ENCODE measurements at regions not wholly inside any gene's neighbourhood (a gene's known extent, or its start where the extent isn't known, plus 50 kb on each side); places are given as distances from the start of the nearest gene placed in this dataset.
"Not testable (repeated sequence)": the region's sequence is repeated elsewhere in the genome, so short reads cannot be mapped to it uniquely, and the experiment has no call there.

DNA sequence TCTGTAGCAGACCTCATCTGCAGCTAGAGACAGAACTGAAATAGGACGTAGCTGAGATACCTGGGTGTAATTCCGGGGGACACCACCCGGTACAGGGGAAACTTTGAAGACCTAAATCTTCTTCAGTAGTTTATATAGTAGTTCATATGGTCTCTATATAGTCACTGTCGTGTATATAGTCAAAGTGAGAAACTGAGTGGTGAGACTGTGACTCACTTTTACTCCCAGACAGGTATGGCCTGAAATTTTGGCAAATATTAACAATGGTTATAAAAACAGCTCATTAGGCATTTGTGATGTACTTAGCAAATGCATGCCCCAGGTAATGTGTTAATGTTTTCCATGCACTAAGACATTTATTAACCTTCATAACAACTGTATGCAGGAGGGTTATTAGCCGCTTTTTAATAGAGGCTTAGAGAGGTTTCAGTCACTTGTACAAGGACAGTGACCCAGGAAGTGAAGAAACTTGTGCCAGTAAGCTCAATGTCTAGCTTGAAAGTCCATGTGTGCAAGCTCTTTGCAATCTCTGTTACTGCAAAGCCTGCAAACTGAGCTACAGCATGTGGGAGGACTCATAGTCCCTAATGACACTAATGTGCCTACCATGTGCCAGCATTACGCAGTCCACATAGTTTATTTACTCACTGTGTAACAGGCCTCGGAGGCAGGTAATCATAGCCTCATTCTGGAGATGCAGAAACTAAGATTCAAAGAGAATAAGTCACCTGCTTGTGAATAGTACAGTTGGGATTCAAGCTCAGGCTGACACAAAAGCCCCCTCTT lies 165.4 kb upstream of the CHD6 start:
- no peak for DNase-seq (ENCODE audit: low read depth)

DNA sequence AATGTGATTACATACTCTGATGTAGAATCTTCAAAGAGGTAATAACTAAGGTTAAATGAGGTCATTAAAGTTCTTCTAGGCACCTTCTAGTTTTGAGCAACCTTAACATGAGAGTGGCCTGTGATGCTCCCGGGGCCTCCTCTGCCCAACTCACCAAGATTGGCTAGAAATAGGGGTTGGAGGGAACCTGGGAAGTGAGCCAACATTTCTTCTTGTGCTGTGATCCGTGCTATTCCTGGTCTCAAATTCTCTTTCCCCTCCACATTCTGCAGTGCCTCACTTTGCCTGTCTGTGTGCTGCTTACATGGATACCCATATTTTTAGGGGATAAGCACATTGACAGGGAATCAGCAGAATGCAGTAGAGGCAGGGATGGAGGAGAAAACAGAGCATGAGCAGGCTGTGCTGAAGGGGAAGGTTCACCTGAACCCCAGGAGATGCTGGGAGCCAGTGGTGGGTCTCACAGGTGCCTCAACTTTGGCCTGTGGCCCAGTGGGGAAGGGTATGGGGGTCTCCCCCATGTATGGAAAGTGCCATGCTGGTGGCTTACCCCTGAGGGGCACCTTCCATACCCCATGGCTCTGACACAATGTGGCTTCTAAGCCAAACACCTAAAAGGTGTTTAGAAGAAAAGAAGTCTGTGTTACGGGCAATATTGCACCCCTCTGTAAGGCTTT lies 164.7 kb upstream of the CHD6 start:
- DNase-seq (ENCODE audit: low read depth) = no peak

DNA sequence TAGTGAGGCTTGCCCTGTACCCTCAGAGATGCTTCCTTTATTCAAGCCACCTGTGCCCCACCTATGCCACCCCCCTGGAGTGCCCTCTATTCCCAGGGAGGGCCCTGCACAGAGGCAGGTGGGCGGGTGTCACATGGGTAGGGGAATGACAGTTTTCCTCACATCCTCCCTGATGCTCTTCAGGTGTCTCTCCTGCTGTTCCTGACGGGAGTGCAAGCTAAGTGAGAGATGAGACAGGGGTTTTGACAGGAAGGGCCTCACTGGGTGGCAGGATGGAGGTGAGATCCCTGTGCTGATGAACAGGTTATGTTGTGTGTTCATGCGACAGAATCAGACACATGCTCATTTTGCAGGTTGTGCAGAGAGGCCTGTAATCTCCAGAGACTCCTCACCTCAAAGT lies 164.1 kb upstream of the CHD6 start:
- DNase-seq (ENCODE audit: low read depth) = no peak

DNA sequence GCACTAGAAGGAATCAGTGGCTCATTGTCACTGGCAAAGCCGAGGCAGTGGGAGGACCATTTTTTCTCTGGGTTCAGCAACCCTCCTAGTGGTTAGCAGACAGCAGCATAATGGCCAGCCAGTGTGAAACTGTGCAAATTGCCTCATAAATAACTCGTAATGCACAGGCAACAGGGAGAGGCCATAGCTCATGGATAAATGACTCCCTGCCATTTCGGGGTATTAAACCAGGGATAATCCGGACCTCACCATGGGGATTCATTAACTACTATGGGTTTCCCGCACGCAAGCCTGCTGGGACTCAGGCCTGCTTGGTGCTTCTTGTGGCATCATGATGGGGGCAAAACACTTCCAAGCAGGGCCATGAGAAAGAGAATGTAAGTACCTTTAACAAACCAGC lies 158.2 kb upstream of the CHD6 start:
- no peak for DNase-seq (ENCODE audit: low read depth)

DNA sequence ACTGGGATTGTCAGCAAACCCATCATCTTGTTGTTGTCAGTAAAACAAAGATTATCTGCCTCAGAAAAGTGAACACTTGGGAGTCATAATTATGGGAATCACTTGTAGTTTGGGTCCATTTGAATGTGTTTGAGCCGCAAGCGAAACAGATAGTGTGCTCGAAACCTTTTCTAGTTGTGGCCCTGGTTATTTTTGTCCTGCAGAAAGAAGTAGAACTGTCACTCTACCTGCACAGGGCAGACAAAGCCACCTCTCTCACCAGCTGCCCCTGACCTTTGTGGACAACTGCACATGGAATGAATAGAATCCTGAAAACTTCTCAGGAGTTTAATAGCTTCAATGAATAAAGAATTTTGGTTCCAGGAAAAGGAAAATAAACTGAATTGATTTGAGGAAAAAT lies 156.1 kb upstream of the CHD6 start:
- no peak for DNase-seq (ENCODE audit: low read depth)

DNA sequence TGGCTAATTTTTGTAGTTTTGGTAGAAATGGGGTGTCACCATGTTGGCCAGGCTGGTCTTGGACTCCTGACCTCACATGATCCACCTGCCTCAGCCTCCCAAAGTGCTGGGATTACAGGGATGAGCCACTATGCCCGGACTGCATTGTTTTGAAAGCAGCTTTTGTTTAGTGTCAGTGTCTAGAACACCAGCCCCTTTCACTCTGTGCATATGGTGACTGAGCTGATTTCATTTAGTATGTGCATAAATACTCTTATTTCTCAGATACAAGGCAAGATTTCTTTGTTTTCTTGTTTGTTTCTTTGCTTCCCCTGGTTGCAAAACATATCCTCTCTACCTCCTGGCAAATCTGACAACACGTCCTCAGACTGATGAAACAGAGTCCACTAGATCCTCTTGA lies 152.8 kb upstream of the CHD6 start:
- no peak for DNase-seq (ENCODE audit: low read depth)

DNA sequence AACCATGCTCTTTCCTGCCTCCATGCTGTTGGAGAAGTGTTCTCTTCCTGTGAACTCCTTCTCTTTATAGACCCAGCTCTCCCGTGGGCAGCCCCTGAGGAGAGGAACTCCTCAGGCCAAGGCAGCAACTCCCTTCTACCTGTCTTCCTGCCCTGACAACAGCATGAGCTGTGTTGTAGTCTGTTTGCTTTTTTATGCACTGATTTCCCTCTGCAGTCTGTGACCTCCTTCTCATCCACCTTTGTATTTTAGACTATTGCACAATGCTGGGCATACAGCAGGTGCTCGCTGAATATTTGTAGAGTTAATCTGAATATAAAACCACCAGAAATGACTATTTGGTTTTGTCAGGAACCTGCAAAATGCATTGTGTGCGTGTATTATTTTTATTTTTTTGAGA lies 152.2 kb upstream of the CHD6 start:
- DNase-seq (ENCODE audit: low read depth) = no peak

DNA sequence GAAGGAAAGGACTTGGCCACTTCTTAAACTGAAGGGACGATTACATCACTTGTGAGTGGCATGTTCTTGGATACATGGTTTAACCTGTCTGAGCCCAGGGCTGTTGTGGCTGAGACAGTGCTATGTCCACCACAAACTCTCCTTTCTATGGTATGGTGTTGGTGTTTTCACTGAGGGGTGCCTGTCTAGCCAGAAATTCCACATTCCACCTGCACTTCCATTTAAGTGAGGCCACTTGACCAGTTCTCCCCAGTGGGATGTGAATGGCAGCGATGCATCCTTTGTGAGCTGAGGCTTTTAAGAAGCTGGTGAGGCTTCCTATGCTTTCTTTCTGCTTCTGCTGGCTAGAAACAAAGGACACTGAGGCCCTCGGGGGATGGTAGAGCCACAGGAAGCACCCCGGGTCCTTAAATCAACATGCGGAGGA lies 151.4 kb upstream of the CHD6 start:
- no peak for DNase-seq (ENCODE audit: low read depth)

DNA sequence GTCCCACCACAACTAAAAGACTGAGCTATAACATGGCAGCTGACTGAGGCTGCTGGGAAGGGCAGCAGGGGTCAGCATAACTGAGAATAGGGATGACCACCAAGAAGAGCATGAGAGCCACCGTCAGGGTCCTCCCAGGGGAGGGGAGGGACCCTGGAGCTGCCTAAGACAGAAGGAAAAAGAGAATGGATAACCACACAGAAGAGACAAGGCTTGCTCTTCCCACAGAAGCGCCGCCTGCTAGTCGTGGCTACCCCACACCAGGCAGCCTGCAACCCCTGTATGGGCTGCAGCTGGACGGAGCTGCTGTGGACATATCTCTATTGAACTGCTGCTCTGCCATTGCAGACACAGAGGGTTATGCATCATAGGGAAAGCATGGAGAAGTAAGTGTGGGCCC lies 132.0 kb upstream of the CHD6 start:
- no peak for DNase-seq (ENCODE audit: low read depth)

DNA sequence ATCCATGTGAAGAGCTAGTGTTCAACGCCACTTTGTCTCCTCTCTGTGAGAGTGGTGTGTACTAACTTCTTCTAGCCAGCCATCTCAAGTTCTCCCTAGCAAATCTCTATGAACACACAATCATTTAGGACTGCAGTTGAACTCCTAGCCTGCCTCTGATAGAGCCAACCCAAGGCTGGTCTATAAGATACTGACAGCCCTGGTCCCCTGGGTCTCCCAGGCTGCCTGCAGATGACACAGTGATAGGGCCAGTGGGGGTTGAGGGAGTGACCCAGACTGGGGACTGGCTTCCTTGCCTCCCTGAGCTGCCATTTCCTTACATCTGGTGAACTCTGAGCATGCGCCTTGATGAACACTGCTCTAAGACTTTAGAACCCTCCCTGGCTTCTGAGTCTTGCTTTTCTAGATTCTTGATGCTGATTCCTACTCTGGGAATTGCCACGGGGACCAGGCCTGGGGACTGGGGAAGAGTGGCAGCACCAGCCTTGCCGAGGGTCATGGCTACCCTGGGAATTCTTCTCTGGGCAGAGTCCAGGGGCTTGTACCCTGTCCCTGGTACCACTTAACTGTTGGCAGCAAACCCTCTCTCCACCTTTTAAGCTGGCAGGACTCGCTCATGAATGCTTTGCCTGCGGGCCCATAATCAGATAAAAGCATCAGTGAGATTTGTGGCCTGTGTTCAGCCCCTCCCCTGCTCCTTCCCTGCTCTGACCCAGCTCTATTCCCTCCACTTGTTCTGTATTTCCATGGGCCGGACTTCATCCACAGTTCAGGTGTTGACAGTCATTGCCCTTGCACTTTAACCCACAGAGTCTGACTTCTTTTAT lies 130.8 kb upstream of the CHD6 start:
- DNase-seq (ENCODE audit: low read depth) = no peak

DNA sequence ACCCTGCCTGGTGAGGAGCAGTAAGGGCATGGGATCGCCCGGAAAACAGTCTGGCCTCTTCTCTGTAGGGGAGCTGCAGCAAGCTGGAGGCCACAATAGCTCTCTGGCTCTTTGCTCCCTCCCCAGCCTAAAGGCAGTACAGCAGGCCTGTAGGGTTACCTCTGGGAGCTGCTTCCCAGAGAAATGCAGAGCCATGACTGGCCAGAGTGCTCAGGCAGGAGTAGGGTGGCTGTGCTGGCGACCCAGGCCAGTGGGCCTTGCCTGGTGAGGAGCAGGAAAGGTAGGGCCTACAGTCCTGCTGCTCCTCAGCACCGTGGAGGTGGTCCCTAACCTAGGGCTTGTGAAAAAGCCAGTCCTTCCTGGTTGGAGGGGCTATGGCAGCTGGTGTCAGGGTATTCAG lies 129.9 kb upstream of the CHD6 start:
- no peak for DNase-seq (ENCODE audit: low read depth)

DNA sequence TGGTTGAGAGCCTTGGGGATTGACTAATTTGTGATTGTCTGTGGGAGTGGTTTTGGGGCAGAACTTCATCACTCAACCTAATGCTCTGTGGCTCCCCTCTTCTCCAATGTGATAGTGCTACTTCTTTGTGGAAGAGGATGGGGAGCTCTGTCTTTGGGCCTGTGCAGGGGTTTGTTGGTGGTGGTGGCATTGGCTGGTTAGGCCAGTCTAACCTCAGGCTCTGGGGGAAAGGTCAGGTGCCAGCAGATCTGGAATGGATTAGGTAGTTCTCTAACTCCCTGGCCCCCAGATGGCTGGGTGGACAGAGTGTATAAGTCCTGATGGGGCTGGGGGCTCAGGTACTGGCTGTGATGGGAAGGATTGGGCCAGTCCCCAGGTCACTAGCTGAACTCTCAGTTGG lies 129.0 kb upstream of the CHD6 start:
- no peak for DNase-seq (ENCODE audit: low read depth)

DNA sequence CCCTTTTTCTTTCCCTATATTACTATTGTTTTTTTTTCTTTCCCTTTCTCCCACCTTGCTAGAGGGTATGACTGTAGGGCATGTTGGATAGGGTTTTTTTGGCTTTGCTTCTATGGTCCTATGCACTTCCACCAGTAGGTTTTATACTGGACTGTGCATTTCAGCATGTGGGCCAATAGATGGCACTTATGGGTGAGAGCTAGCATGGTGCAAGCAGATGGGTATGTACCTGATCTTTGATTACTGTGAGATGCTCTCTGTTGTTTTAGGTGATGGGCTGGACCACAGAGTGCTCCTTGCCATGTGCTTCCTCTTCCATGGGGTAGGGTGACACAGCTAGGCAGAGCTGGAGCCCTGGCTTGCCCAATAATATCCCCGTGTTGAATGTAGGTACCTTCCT lies 128.5 kb upstream of the CHD6 start:
- no peak for DNase-seq (ENCODE audit: low read depth)

DNA sequence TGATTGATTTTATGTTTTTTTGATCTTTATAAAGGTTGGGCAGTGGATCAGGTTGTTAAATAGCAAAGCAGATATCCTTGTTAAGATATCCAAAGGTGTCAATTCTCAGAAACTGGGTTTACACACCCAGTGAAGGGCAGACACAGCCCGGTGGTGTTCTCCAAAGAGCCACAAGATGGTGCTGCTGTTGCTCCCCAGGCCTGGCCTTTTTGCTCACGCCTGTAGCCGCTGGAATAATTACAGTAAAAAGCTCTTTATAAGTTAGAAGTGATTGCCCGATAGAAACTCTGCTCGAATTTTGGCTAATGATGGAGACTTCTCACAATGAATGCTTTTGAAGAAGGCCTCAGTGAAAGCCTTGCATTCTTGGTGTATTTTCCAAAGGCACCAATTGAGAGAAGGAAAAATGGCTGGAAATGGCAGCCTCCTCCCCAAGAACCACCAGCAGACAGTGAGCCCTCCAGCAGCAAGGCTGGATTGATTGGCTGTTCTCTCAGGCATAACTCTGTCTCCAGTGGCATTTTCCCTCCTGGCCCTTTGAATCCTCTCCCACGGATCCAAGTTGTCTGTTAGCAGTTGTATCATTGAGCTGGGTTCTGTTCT lies 120.5 kb upstream of the CHD6 start:
- DNase-seq (ENCODE audit: low read depth) = peak; percentile 6

DNA sequence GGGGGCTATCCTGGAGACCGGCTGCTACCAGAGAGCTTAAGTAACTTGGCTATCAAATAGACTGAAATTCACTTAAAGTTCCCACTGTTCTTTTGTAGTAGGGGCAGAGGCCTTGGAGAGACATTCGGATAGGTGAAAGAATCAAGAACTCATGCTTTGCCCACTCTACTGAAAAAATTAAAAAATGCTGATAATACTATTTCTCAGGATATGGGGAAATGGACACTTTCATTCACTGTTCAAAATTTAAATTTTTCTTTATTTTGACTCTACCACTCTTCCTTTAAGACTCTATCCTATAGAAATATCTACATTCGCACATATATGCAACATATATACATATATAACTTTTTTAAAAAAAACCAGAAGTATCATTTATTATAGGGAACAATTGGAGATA lies 117.8 kb upstream of the CHD6 start:
- DNase-seq (ENCODE audit: low read depth) = no peak

DNA sequence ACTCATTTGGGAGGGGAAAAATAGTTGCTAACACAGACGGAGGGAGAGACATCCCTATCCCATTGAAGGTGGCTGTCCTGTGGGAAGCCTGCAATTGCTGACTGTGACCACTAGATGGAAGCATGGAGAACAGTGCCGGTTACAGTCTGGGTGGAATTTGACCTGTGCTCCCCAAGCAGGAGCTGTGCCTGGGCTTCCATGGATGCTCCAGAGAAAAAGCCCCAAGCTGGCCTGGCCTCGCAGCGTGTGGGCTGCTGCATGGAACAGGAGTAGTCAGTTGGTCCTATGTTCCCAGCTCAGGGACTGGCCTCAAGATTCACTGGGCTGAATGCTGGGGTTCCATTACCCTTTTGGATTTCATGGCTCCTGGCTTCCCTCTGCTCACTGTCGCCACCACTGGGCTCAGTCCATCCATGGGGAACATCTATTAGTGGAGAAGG lies 116.3 kb upstream of the CHD6 start:
- DNase-seq (ENCODE audit: low read depth) = peak; percentile 2

DNA sequence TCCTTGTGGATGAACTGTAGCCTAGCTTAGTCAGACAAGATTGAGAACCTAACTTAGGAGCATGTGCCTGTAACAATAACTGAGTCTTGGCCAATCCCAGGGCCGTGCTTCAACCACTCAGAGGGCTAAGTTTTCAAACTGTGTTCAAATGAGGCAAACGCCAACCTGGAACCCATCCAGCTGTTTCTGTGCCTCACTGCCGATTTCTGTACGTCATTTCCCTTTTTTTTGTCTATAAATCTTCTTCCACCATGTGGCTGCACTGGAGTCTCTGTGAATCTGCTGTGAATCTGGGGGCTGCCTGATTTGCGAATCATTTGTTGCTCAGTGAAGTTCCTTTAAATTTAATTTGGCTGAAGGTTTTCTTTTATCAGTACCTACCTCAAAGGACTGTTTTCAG lies 115.0 kb upstream of the CHD6 start:
- no peak for DNase-seq (ENCODE audit: low read depth)

DNA sequence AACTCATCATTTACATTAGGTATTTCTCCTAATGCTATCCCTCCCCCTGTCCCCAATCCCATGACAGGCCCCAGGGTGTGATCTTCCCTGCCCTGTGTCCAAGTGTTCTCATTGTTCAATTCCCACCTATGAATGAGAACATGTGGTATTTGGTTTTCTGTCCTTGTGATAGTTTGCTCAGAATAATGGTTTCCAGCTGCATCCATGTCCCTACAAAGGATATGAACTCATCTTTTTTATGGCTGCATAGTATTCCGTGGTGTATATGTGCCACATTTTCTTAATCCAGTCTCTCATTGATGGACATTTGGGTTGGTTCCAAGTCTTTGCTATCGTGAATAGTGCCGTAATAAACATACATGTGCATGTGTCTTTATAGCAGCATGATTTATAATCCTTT lies 113.0 kb upstream of the CHD6 start:
- not testable (repeated sequence) for DNase-seq (ENCODE audit: low read depth)

DNA sequence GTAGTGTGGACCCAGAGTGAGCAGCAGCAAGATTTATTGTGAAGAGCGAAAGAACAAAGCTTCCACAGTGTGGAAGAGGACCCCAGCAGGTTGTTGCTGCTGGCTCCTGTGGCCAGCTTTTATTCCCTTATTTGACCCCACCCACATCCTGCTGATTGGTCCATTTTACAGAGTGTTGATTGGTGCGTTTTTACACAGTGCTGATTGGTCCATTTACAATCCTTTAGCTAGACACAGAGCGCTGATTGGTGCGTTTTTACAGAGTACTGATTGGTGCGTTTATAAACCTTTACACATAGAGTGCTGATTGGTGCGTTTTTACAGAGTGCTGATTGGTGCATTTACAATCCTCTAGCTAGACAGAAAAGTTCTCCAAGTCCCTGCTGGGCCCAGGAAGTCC lies 109.5 kb upstream of the CHD6 start:
- not testable (repeated sequence) for DNase-seq (ENCODE audit: low read depth)

DNA sequence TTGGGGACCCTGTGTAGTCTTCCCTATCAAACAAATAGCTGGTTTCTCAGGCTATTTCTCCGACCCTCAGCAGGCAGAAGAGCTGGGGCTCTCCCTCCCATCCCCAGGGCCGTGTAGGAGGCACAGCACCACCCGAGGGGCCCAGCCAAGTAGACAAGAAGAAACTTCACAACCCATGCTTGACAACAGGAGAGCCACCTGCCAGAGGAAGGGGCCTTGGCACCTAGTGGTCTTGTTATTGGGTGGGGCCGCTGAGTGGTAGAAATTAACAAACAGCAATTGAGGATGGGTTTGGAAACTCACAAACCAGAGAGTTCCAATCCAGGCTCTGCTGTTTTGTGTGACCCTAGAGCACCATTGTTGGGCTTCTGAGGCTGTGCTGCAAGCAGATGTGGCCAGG lies 108.5 kb upstream of the CHD6 start:
- no peak for DNase-seq (ENCODE audit: low read depth)

DNA sequence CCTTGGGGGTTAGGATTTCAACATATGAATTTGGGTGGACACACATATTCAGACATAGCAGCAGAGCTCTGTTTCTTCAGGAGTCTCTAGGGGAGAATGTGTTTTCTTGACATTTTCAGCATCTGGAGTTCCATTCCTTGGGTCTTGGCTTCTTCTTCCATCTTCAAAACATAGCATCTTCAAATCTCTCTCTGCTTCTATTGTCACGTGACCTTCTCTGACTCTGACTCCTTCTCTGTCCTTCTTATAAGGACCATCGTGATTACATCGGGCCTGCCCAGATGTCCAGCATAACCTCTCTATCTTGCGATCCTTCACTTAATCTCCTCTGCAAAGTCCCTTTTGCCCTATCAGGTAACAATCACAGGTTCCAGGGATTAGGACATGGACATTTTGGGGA lies 101.0 kb upstream of the CHD6 start:
- no peak for DNase-seq (ENCODE audit: low read depth)

DNA sequence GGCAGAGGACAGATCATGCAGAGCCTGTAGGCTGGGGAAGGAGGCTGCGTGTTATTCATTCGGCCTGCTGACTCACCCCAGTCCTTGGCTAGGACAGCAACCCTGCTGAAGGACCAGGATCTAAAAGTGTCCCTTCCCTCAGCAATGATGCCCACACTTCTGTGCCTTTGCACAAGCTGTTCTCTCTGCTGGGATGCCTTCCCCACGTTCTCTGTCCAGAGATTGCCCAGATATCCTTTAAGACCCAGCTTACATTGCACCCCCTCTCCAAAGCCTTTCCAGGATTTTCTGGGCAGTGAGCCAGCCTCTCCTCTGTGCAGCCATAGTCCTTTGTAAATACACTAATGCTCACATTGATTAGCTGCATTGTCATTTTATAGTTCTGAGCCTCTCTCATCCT lies 99.3 kb upstream of the CHD6 start:
- DNase-seq (ENCODE audit: low read depth) = no peak

DNA sequence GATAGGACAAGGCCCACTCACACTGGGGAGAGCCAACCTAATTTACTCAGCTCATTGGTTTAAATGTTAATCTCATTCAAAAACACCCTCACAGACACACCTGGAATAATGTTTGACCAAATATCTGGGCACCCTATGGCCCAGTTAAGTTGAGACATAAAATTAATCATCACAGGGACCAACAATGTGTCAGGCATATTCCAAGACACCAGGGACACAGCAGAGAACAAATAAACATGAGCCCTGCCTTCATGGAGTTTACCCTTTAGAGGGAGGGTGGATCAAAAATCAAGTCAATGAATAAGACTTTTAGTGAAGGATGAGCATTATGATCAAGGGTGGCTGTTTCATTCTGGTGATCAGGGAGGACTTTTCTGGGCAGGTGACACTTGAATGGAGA lies 98.7 kb upstream of the CHD6 start:
- no peak for DNase-seq (ENCODE audit: low read depth)
